K562 (cell line): ENCODE measurements at regions not wholly inside any gene's neighbourhood (a gene's known extent, or its start where the extent isn't known, plus 50 kb on each side); places are given as distances from the start of the nearest gene placed in this dataset.

Experiments
- ATAC-seq: fragments of 200-7000 bp; cut with Tn5 transposase; 3 replicates; pipeline ENCODE4 v1.9.1; 2020; ENCODE audit warnings: moderate library complexity
- BruUV-seq: library from RNA; stranded (reverse); fragments of 400-500 nt; replicated peaks from 2 replicates; lab custom pipeline; 2021; lab: Mats Ljungman, UMichigan
- CTCF ChIA-PET: fragments of 300-600 bp; formaldehyde crosslinking; extraction: SDS; loops from one replicate; lab custom pipeline; 2021; ENCODE audit warnings: low intra/inter-chr PET ratio; lab: Yijun Ruan, JAX
- POLR2A ChIA-PET: fragments of 300-600, 350-650 bp; sonication (Branson Sonifier 250); formaldehyde crosslinking; extraction: SDS; loops from one replicate; lab custom pipeline; 2021; ENCODE audit warnings: antibody characterized with exemption, inconsistent platforms; lab: Yijun Ruan, JAX
- DNase-seq, 4 experiments: peaks; one replicate each; pipeline versions ENCODE4 v3.0.0 to v3.0.0-alpha.2; 2011 to 2018; ENCODE audit warnings: low spot score in 3 of 4, mixed read lengths in 3 of 4; ENCODE audit errors: extremely low read depth in 1 of 4
- FAIRE-seq: peaks from 2 replicates; lab custom pipeline; 2011; peaks lifted over from hg19 to GRCh38; lab: Jason Lieb, UNC
- H2AFZ ChIP-seq: 2 replicates; pipeline ENCODE4 v1.6.0; 2011; ENCODE audit warnings: low read depth, low read length, control low read depth, inconsistent platforms
- H3K27ac ChIP-seq: fragments of 200-600 bp; 3 replicates; pipeline ENCODE4 v1.8.0; 2011; ENCODE audit warnings: low read depth, mild to moderate bottlenecking, control low read depth, inconsistent platforms, low read length, moderate library complexity, mixed read lengths; ENCODE audit errors: extremely low read depth
- H3K27me3 ChIP-seq, 2 experiments: fragments of 300-600 bp in 1 of 2; 2 replicates in 1 of 2; 3 replicates in 1 of 2; pipeline versions ENCODE4 v1.6.0 to v1.8.0; 2011; ENCODE audit warnings: inconsistent platforms in 2 of 2, low read length in 2 of 2, mild to moderate bottlenecking in 1 of 2, mixed read lengths in 1 of 2, moderate library complexity in 1 of 2; ENCODE audit not compliant: control insufficient read depth in 2 of 2, insufficient read depth in 2 of 2
- H3K36me3 ChIP-seq: fragments of 300-600 bp; 3 replicates; pipeline ENCODE4 v1.8.0; 2011; ENCODE audit warnings: mild to moderate bottlenecking, low read length, inconsistent platforms; ENCODE audit not compliant: control insufficient read depth, insufficient read depth
- H3K4me1 ChIP-seq, 2 experiments: fragments of 200-600 bp in 1 of 2; replicated peaks in 1 of 2; 2 replicates in 1 of 2; 3 replicates in 1 of 2; pipeline versions ENCODE4 v1.5.1 to v1.8.0; 2011; ENCODE audit warnings: inconsistent platforms in 2 of 2, low read length in 2 of 2, mild to moderate bottlenecking in 1 of 2, mixed read lengths in 1 of 2, moderate library complexity in 1 of 2; ENCODE audit not compliant: control insufficient read depth in 2 of 2, insufficient read depth in 2 of 2
- H3K4me2 ChIP-seq: 2 replicates; pipeline ENCODE4 v1.6.1; 2011; ENCODE audit warnings: low read length, control low read depth, inconsistent platforms, mixed read lengths; ENCODE audit not compliant: insufficient read depth
- H3K4me3 ChIP-seq: fragments of 200-600 bp; sonication (generic), shearing (Covaris generic); 2 replicates; pipeline ENCODE4 v1.5.1; 2016; ENCODE audit warnings: control low read depth, inconsistent platforms
- H3K79me2 ChIP-seq: fragments of 200-600 bp; 3 replicates; pipeline ENCODE4 v1.8.0; 2011; ENCODE audit warnings: low read length, inconsistent platforms; ENCODE audit not compliant: control insufficient read depth, insufficient read depth
- H3K9ac ChIP-seq, 2 experiments: 2 replicates each; pipeline versions ENCODE4 v1.6.0 to v1.6.1; 2011; ENCODE audit warnings: low read depth in 2 of 2, low read length in 2 of 2, control low read depth in 1 of 2, inconsistent platforms in 1 of 2, mild to moderate bottlenecking in 1 of 2, mixed read lengths in 1 of 2; ENCODE audit not compliant: insufficient read depth in 1 of 2
- H3K9me1 ChIP-seq: one replicate; pipeline ENCODE4 v1.6.0; 2011; ENCODE audit warnings: inconsistent platforms, mild to moderate bottlenecking, low read length, moderate library complexity; ENCODE audit not compliant: control insufficient read depth, insufficient read depth
- H3K9me3 ChIP-seq: replicated peaks from 2 replicates; pipeline ENCODE4 v1.5.1; 2011; ENCODE audit warnings: low read depth, low read length, inconsistent platforms; ENCODE audit not compliant: control insufficient read depth, insufficient read depth
- H4K20me1 ChIP-seq: replicated peaks from 2 replicates; pipeline ENCODE4 v1.6.1; 2011; ENCODE audit warnings: low read length, inconsistent platforms, mixed read lengths; ENCODE audit not compliant: control insufficient read depth, insufficient read depth
- ARNT ChIP-seq, 2 experiments: fragments of 450-650 bp; IDR thresholded peaks; 2 replicates each; pipeline ENCODE4 v1.6.1; 2016; ENCODE audit warnings: mild to moderate bottlenecking in 1 of 2
- CEBPB ChIP-seq: fragments of 450-650 bp; IDR thresholded peaks from 2 replicates; pipeline ENCODE4 v1.6.1; 2016; ENCODE audit warnings: missing genetic modification characterization, missing compliant biosample characterization
- DDX20 ChIP-seq: fragments of 450-650 bp; IDR thresholded peaks from 2 replicates; pipeline ENCODE4 v1.6.1; 2016; ENCODE audit warnings: missing genetic modification characterization, low read depth, mild to moderate bottlenecking, missing compliant biosample characterization, moderate library complexity
- ELF2 ChIP-seq: fragments of 250-450 bp; sonication (Bioruptor Pico); IDR thresholded peaks from 2 replicates; pipeline ENCODE4 v1.5.0; 2021; ENCODE audit warnings: mild to moderate bottlenecking
- EP300 ChIP-seq: IDR thresholded peaks from 2 replicates; pipeline ENCODE4 v1.6.1; 2012; ENCODE audit warnings: low read length, improper control_type of control experiment
- MAX ChIP-seq: sonication (generic); formaldehyde crosslinking; IDR thresholded peaks from 2 replicates; pipeline ENCODE4 v1.9.0; 2022; ENCODE audit warnings: mild to moderate bottlenecking, missing genetic modification reagents
- MLLT1 ChIP-seq, 2 experiments: fragments of 450-650 bp; IDR thresholded peaks; 2 replicates each; pipeline ENCODE4 v1.6.1; 2016
- PHTF2 ChIP-seq: fragments of 250-450 bp; sonication (Bioruptor Pico); IDR thresholded peaks from 2 replicates; pipeline ENCODE4 v1.5.0; 2021; ENCODE audit warnings: mild to moderate bottlenecking
- SETDB1 ChIP-seq: IDR thresholded peaks from one replicate; pipeline ENCODE4 v1.6.1; 2012; ENCODE audit warnings: low read length, control low read depth, inconsistent platforms
- TAF9B ChIP-seq: fragments of 450-650 bp; IDR thresholded peaks from 2 replicates; pipeline ENCODE4 v1.6.1; 2018; ENCODE audit warnings: mild to moderate bottlenecking; ENCODE audit not compliant: partially characterized antibody
- ZBTB17 ChIP-seq: fragments of 450-650 bp; formaldehyde crosslinking; IDR thresholded peaks from 2 replicates; pipeline ENCODE4 v1.4.0; 2020; ENCODE audit warnings: mild to moderate bottlenecking
- ZBTB5 ChIP-seq: fragments of 450-650 bp; IDR thresholded peaks from 2 replicates; pipeline ENCODE4 v1.6.1; 2017; ENCODE audit warnings: antibody characterized with exemption
- ZNF165 ChIP-seq: fragments of 250-450 bp; sonication (Bioruptor Pico); IDR thresholded peaks from 2 replicates; pipeline ENCODE4 v1.4.0; 2020; ENCODE audit warnings: borderline replicate concordance
- ZNF175 ChIP-seq: fragments of 200-800 bp; sonication (Bioruptor generic); IDR thresholded peaks from 2 replicates; pipeline ENCODE4 v1.6.1; 2016; ENCODE audit warnings: low read depth, mild to moderate bottlenecking, missing genetic modification characterization, missing compliant biosample characterization
- WGBS: fragments of 100-300 bp; shearing (Covaris generic); methylation state at CpG from one replicate; pipeline ENCODE4 v1.1.6; 2016; ENCODE audit warnings: low coverage, mixed read lengths; ENCODE audit not compliant: insufficient coverage; ENCODE audit errors: missing lambda C conversion rate; 5-methylcytosine and 5-hydroxymethylcytosine counted together
- in situ Hi-C: fragments of 300-500 bp; cut with MboI; formaldehyde crosslinking; loops from 4 replicates; pipeline ENCODE4 v1.15.0; 2018; ENCODE audit warnings: inconsistent platforms, mixed read lengths
- intact Hi-C: fragments of 100-400 bp; cut with micrococcal nuclease; formaldehyde crosslinking; loops from 2 replicates; pipeline ENCODE4 v1.14.2; 2022

GRCh38 chr13:47671776-47672175 lies 329.3 kb downstream of the SUCLA2 start:
- whole genome bisulfite sequencing, result 0% methylated on average over 3 of the region's 3 CpGs
- no peak overlapping the region for H3K4me2 ChIP-seq
- H2AFZ ChIP-seq, result no peak overlapping the region
- in situ Hi-C loops, result no loop called here
- H3K4me1 ChIP-seq, result no peaks in the 10 kb centered on the region
- CTCF ChIA-PET, result no interaction called here
- no peaks in the 10 kb centered on the region for H3K27me3 ChIP-seq
- no peak overlapping the region for H3K9ac ChIP-seq
- FAIRE-seq (no peak), ATAC-seq (no peak), DNase-seq (no peak)
- H3K36me3 ChIP-seq, result no peaks in the 10 kb centered on the region
- no peak overlapping the region for H3K27ac ChIP-seq
- intact Hi-C loops, result no loop called here
- POLR2A ChIA-PET, result no interaction called here
- no peak overlapping the region for H3K4me3 ChIP-seq
- H3K9me3 ChIP-seq, result no peaks in the 10 kb centered on the region
- TF ChIP-seq PHTF2 (CRISPR knock-in tag) (no peak), ZNF165 (CRISPR knock-in tag) (no peak), CEBPB (tag) (no peak), EP300 (no peak), ELF2 (CRISPR knock-in tag) (no peak), MLLT1 (IDR thresholded peaks at IDR 0.05) (no peak), ZBTB17 (no peak), TAF9B (no peak), DDX20 (no peak), ZNF175 (no peak), ZBTB5 (no peak), ARNT (IDR thresholded peaks at IDR 0.05) (no peak), MAX (CRISPR knock-in tag) (no peak), SETDB1 (no peak)
- H3K9me1 ChIP-seq, result no peaks in the 10 kb centered on the region
- no peaks in the 10 kb centered on the region for H4K20me1 ChIP-seq
- no peaks in the 10 kb centered on the region for H3K79me2 ChIP-seq
- no TSS peak for BruUV-seq
